Progenitor cell of endocrine pancreas (in vitro differentiated cells): ENCODE measurements at regions not wholly inside any gene's neighbourhood (a gene's known extent, or its start where the extent isn't known, plus 50 kb on each side); places are given as distances from the start of the nearest gene placed in this dataset.
A peak's percentile ranks its signal among the peaks of the same experiment; 100 is the strongest.

Experiments used
- DNase-seq: peaks from one replicate; pipeline ENCODE4 v3.0.0; 2021; ENCODE audit warnings: low spot score; ENCODE audit not compliant: unreplicated experiment
- H3K27ac Mint-ChIP-seq: 2 replicates; pipeline ENCODE4 v1.8.0; 2021; ENCODE audit warnings: mild to moderate bottlenecking, moderate library complexity, mixed read lengths
- H3K27me3 Mint-ChIP-seq: 2 replicates; pipeline ENCODE4 v1.8.0; 2021; ENCODE audit warnings: mixed read lengths
- H3K36me3 Mint-ChIP-seq: 2 replicates; pipeline ENCODE4 v1.8.0; 2022; ENCODE audit warnings: mixed read lengths; ENCODE audit not compliant: insufficient read depth
- H3K4me1 Mint-ChIP-seq: 2 replicates; pipeline ENCODE4 v1.8.0; 2021; ENCODE audit warnings: low read depth, mixed read lengths
- H3K4me3 Mint-ChIP-seq: 2 replicates; pipeline ENCODE4 v1.8.0; 2021; ENCODE audit warnings: low read depth, mild to moderate bottlenecking, moderate library complexity, mixed read lengths
- H3K9me3 Mint-ChIP-seq: 2 replicates; pipeline ENCODE4 v1.8.0; 2021; ENCODE audit warnings: low read depth, mixed read lengths
- TF ChIP-seq, protein P1 (sequence below): fragments of 200-600 bp; sonication (generic); IDR thresholded peaks from one replicate; pipeline ENCODE4 v1.5.0; 2021; ENCODE audit warnings: antibody characterized with exemption, mild to moderate bottlenecking; ENCODE audit not compliant: unreplicated experiment

DNA sequence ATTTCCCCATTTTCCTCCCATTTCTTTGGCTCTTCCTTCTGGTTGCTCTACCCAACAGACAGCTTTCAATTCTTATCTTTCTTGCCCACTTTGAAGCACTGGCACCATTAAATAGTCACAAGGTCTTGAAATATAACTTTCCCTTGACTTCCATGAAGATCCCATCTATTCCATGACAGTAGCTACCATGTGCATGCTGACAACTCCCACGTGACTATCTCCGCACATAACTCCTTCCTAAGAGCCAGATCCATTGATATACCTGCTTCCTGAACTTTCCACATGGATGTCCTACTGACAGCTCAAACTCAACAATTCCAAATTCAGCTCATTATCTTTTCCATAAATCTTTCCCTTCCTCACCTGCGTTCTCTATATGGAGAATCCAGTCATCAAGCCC is 101.4 kb downstream of the RIN2 start:
- H3K4me3 Mint-ChIP-seq: no peak overlapping the region
- H3K27me3 Mint-ChIP-seq: no peaks in the 10 kb centered on the region
- peaks cover 13% of the 10 kb centered on the region for H3K36me3 Mint-ChIP-seq
- TF ChIP-seq, protein P1, sequence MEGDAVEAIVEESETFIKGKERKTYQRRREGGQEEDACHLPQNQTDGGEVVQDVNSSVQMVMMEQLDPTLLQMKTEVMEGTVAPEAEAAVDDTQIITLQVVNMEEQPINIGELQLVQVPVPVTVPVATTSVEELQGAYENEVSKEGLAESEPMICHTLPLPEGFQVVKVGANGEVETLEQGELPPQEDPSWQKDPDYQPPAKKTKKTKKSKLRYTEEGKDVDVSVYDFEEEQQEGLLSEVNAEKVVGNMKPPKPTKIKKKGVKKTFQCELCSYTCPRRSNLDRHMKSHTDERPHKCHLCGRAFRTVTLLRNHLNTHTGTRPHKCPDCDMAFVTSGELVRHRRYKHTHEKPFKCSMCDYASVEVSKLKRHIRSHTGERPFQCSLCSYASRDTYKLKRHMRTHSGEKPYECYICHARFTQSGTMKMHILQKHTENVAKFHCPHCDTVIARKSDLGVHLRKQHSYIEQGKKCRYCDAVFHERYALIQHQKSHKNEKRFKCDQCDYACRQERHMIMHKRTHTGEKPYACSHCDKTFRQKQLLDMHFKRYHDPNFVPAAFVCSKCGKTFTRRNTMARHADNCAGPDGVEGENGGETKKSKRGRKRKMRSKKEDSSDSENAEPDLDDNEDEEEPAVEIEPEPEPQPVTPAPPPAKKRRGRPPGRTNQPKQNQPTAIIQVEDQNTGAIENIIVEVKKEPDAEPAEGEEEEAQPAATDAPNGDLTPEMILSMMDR: no peak
- H3K27ac Mint-ChIP-seq: no peak overlapping the region
- peaks cover 11% of the 10 kb centered on the region for H3K9me3 Mint-ChIP-seq
- peaks cover 11% of the 10 kb centered on the region for H3K4me1 Mint-ChIP-seq
- no peak for DNase-seq

DNA sequence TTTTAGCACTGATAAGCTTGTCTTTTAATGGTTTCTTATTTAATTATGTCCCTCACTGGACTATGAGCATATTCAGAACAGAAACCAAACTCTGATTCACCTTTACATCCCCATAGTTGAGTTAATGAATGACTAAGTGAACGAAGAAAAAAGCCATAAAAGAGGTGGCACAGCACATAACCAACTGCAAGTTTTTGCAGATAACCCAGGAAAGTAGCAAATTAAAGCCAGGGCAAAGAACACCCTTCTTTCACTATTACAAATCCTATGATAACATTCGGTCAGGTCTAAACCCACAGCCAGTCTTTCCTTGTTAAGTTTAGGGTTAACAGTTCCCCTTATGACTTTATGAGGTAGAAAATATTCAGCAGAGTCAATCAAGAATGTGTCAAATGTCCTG is 102.7 kb downstream of the RIN2 start:
- no peaks in the 10 kb centered on the region for H3K27me3 Mint-ChIP-seq
- peaks cover 11% of the 10 kb centered on the region for H3K9me3 Mint-ChIP-seq
- peaks cover 12% of the 10 kb centered on the region for H3K36me3 Mint-ChIP-seq
- peak overlapping the region; percentile 30 for H3K27ac Mint-ChIP-seq
- peaks cover 11% of the 10 kb centered on the region for H3K4me1 Mint-ChIP-seq
- TF ChIP-seq, protein P1: no peak
- no peak overlapping the region for H3K4me3 Mint-ChIP-seq
- DNase-seq: no peak

DNA sequence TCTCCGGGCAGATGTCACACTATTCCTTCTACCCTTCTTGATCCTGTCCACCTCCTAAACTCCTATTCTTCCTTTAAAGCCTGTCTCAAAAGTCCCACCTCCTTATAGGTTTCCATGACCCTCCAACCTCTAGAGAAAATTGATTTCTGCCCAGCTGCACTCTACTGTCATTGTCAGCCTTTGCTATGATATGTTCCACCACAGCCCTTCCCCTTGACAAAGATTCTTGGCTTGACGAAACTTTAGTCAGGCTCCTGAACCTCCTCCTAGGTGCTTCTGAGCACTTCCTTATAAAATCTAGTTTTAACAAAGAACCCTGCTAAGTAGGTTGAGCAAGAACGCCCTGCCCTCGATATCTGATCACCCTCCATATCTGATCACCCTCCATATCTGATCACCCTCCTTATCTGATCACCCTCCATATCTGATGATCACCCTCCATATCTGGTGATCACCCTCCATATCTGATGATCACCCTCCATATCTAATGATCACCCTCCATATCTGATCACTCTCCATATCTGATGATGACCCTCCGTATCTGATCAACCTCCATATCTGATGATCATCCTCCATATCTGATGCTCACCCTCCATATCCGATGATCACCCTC is 103.2 kb downstream of the RIN2 start:
- Mint-ChIP-seq H3K9me3 (peaks cover 11% of the 10 kb centered on the region), H3K4me3 (no peak overlapping the region), H3K36me3 (peaks cover 12% of the 10 kb centered on the region), H3K27me3 (no peaks in the 10 kb centered on the region), H3K27ac (no peak overlapping the region), H3K4me1 (peaks cover 11% of the 10 kb centered on the region)
- TF ChIP-seq, protein P1: no peak
- no peak for DNase-seq

DNA sequence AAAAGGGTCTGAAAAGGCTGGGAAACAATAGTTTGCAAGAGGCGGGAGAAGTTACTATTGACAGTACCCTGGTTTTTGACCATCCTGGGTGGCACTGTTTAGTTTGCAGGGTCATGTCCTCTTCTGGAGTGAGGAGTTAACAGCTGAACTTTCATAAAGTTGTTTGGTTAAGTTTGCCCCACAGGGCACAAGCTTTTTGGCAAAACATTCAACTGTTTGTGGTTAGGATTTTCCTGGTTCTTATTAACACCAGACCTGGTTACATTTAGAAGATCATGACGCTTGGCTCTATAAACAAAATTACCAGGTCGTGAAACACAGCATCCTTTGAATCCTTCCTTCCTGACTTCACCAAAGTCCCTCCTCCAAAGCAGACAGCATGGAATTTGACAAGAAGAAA is 106.1 kb downstream of the RIN2 start:
- Mint-ChIP-seq H3K36me3 (peaks cover 19% of the 10 kb centered on the region), H3K27ac (no peak overlapping the region), H3K4me1 (peaks cover 11% of the 10 kb centered on the region), H3K9me3 (peaks cover 11% of the 10 kb centered on the region), H3K27me3 (no peaks in the 10 kb centered on the region), H3K4me3 (no peak overlapping the region)
- DNase-seq: no peak
- TF ChIP-seq, protein P1: no peak

- DNase-seq: no peak
- peaks cover 20% of the 10 kb centered on the region for H3K36me3 Mint-ChIP-seq
- H3K4me1 Mint-ChIP-seq: peaks cover 5% of the 10 kb centered on the region
- TF ChIP-seq, protein P1: no peak
- H3K27me3 Mint-ChIP-seq: no peaks in the 10 kb centered on the region
- H3K27ac Mint-ChIP-seq: no peak overlapping the region
- no peak overlapping the region for H3K4me3 Mint-ChIP-seq
- peaks cover 8% of the 10 kb centered on the region for H3K9me3 Mint-ChIP-seq
Measured at GRCh38 chr20:19866070-19866469, 108.0 kb downstream of the RIN2 start.
